ENCODE measurements at regions not wholly inside any gene's neighbourhood (a gene's known extent, or its start where the extent isn't known, plus 50 kb on each side); places are given as distances from the start of the nearest gene placed in this dataset.
"Not testable (repeated sequence)": the region's sequence is repeated elsewhere in the genome, so short reads cannot be mapped to it uniquely, and the experiment has no call there.

GRCh38 chr4:155032521-155033229, 175.8 kb upstream of the NPY2R start:
- no peak overlapping the region for H3K27ac ChIP-seq
- TF ChIP-seq ZFX (IDR thresholded peaks at IDR 0.05; ENCODE audit: borderline replicate concordance) (no peak), CTCF (IDR thresholded peaks at IDR 0.05) (no peak)

GRCh38 chr4:155033604-155034003, 174.8 kb upstream of the NPY2R start:
- no peak overlapping the region for H3K27ac ChIP-seq

GRCh38 chr4:155037031-155037430, 171.4 kb upstream of the NPY2R start:
- no peak overlapping the region for H3K27ac ChIP-seq
- TF ChIP-seq ZFX (IDR thresholded peaks at IDR 0.05; ENCODE audit: borderline replicate concordance) (no peak), CTCF (IDR thresholded peaks at IDR 0.05) (no peak)

More at GRCh38 chr4:155033604-155034003, 174.8 kb upstream of the NPY2R start:
- no peak for TF ChIP-seq CTCF (IDR thresholded peaks at IDR 0.05)

- TF ChIP-seq ZFX (IDR thresholded peaks at IDR 0.05; ENCODE audit: borderline replicate concordance) (no peak), CTCF (IDR thresholded peaks at IDR 0.05) (no peak)
- H3K27ac ChIP-seq = no peak overlapping the region
Observed at GRCh38 chr4:155038459-155038858, 170.0 kb upstream of the NPY2R start.

GRCh38 chr4:155039162-155039561, 169.3 kb upstream of the NPY2R start:
- TF ChIP-seq ZFX (IDR thresholded peaks at IDR 0.05; ENCODE audit: borderline replicate concordance) (no peak), CTCF (IDR thresholded peaks at IDR 0.05) (no peak)
- no peak overlapping the region for H3K27ac ChIP-seq

- TF ChIP-seq ZFX (IDR thresholded peaks at IDR 0.05; ENCODE audit: borderline replicate concordance) = no peak
- TF ChIP-seq CTCF (IDR thresholded peaks at IDR 0.05) = no peak
- no peak overlapping the region for H3K27ac ChIP-seq
Observed at GRCh38 chr4:155040031-155040430, 168.4 kb upstream of the NPY2R start.

- no peak overlapping the region for H3K27ac ChIP-seq
- TF ChIP-seq ZFX (IDR thresholded peaks at IDR 0.05; ENCODE audit: borderline replicate concordance) (no peak), CTCF (IDR thresholded peaks at IDR 0.05) (no peak)
Observed at GRCh38 chr4:155042014-155042413, 166.4 kb upstream of the NPY2R start.

- not testable (repeated sequence) for H3K27ac ChIP-seq
Observed at GRCh38 chr4:155044251-155044650, 164.2 kb upstream of the NPY2R start.
